ENCODE measurements at regions not wholly inside any gene's neighbourhood (a gene's known extent, or its start where the extent isn't known, plus 50 kb on each side); places are given as distances from the start of the nearest gene placed in this dataset.
A peak's percentile ranks its signal among the peaks of the same experiment; 100 is the strongest.

DNA sequence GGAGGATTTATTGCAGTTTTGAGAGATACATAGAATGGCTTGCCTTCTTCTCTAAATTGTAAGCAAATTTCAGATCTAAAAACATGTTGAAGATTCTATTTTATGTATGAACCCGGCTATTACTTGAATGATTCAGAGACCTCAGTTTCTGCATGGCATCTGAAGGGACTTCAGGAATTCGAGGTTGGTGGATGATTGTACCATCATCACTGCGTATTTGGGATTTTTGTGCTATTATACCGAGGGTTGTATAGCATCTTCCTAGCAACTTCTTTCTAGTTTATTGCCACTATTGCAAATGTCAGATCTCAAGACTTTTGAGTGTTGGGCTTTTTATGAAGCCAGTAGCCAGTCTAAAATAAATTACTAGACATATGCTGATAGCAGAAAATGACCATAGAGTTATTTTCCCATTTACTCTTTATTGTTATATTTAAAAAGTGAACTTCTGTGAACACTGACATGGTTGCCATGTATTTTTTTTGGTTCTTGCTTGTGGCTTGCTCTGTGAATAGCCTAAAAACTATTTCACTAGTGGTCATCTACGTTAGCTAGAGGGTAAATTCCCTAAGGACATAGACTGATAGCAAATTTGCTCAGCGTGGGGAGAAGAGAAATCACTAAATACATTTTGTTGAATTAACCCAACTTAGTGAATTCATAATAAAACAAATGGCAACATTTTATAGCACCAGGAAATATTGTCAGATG, 70.6 kb upstream of the KLF12 start:
- no peak for TF ChIP-seq JUND (IDR thresholded peaks at IDR 0.05)
- TF ChIP-seq EZH2phosphoT487 (IDR thresholded peaks at IDR 0.05; ENCODE audit: borderline replicate concordance, low read depth), result no peak
- Histone ChIP-seq H3K9me3 (no peaks in the 10 kb centered on the region), H3K4me3 (ENCODE audit: low read depth in 2 of 2, low read length in 1 of 2) (no peak overlapping the region), H3K27ac (ENCODE audit: low read depth in 2 of 2, low read length in 1 of 2) (peak overlapping the region in 1 of 2 experiments; percentile 6; a peak in 1 of 4 replicates), H3K36me3 (replicated peaks in 1 of 2; ENCODE audit: control insufficient read depth in 1 of 2, insufficient read depth in 2 of 2, low read length in 1 of 2) (no peaks in the 10 kb centered on the region), H3K4me1 (ENCODE audit: control insufficient read depth in 1 of 2, insufficient read depth in 2 of 2, low read depth in 1 of 2, low read length in 1 of 2) (peaks cover 3 to 19% of the 10 kb centered on the region in 2 experiments; a peak in 3 of 4 replicates), H3K27me3 (ENCODE audit: insufficient read depth) (no peaks in the 10 kb centered on the region), H3K9me2 (no peaks in the 10 kb centered on the region), H3F3A (replicated peaks; ENCODE audit: insufficient read depth) (peaks cover 14% of the 10 kb centered on the region), H4K20me1 (ENCODE audit: insufficient read depth) (no peaks in the 10 kb centered on the region), H2AFZ (ENCODE audit: low read depth) (no peak overlapping the region), H3K9ac (no peak overlapping the region), H3K79me2 (ENCODE audit: insufficient read depth) (no peaks in the 10 kb centered on the region), H3K4me2 (no peak overlapping the region)
- ChIA-PET POLR2A (no interaction called here), CTCF (no interaction called here)
- WGBS (ENCODE audit: low lambda C conversion rate), result 72% methylated on average over 6 of the region's 6 CpGs
- DNase-seq, result no peak

DNA sequence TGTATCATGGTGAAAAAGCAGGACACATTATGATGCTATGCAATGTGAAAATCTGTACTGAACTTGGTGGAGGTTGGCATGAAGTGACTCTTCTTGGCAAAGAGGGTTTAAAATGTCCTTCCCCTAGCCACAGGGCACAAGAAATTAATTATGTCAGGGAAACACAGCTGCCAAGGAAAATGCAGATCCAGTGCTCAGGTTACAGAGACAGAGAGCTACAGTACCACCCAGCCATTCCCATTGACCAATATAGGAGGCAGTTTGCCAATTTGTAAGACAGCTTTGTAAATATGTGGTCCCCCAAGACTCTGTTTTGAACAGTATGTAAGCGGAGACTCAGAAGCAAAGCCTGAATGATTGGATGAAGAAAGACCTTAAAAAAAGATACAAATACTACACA, 69.4 kb upstream of the KLF12 start:
- Histone ChIP-seq H3K27me3 (ENCODE audit: insufficient read depth) (no peaks in the 10 kb centered on the region), H3K4me1 (ENCODE audit: control insufficient read depth in 1 of 2, insufficient read depth in 2 of 2, low read depth in 1 of 2, low read length in 1 of 2) (peaks cover 3 to 21% of the 10 kb centered on the region in 2 experiments), H3K9ac (no peak overlapping the region), H3K36me3 (replicated peaks in 1 of 2; ENCODE audit: control insufficient read depth in 1 of 2, insufficient read depth in 2 of 2, low read length in 1 of 2) (no peaks in the 10 kb centered on the region), H3K79me2 (ENCODE audit: insufficient read depth) (no peaks in the 10 kb centered on the region), H3K9me2 (no peaks in the 10 kb centered on the region), H3F3A (replicated peaks; ENCODE audit: insufficient read depth) (peaks cover 14% of the 10 kb centered on the region), H3K9me3 (no peaks in the 10 kb centered on the region), H3K4me3 (ENCODE audit: low read depth in 2 of 2, low read length in 1 of 2) (no peak overlapping the region), H2AFZ (ENCODE audit: low read depth) (no peak overlapping the region), H4K20me1 (ENCODE audit: insufficient read depth) (no peaks in the 10 kb centered on the region), H3K27ac (ENCODE audit: low read depth in 2 of 2, low read length in 1 of 2) (no peak overlapping the region), H3K4me2 (no peak overlapping the region)
- ChIA-PET CTCF (interaction anchor here (1.6 kb wide), 1 partner anchor 17 kb away, joined by 4 read pairs; no protein-coding TSS in a partner anchor), POLR2A (no interaction called here)
- WGBS (ENCODE audit: low lambda C conversion rate), result 100% methylated on average over 1 of the region's 1 CpG
- TF ChIP-seq TCF12 (IDR thresholded peaks at IDR 0.05), result peak; percentile 56; the same call in 1 of the 2 replicates
- TF ChIP-seq ELF1 (IDR thresholded peaks at IDR 0.05), result no peak
- no peak for TF ChIP-seq JUND (IDR thresholded peaks at IDR 0.05)
- TF ChIP-seq FOSL2 (IDR thresholded peaks at IDR 0.05; ENCODE audit: borderline replicate concordance, low read depth), result no peak
- no peak for TF ChIP-seq YY1 (IDR thresholded peaks at IDR 0.05; ENCODE audit: low read depth)
- TF ChIP-seq, protein P1, sequence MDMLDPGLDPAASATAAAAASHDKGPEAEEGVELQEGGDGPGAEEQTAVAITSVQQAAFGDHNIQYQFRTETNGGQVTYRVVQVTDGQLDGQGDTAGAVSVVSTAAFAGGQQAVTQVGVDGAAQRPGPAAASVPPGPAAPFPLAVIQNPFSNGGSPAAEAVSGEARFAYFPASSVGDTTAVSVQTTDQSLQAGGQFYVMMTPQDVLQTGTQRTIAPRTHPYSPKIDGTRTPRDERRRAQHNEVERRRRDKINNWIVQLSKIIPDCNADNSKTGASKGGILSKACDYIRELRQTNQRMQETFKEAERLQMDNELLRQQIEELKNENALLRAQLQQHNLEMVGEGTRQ (IDR thresholded peaks at IDR 0.05; ENCODE audit: borderline replicate concordance, low read depth, low read length), result no peak
- TF ChIP-seq EZH2phosphoT487 (IDR thresholded peaks at IDR 0.05; ENCODE audit: borderline replicate concordance, low read depth), result no peak
- TF ChIP-seq NRF1 (IDR thresholded peaks at IDR 0.05; ENCODE audit: low read depth, low read length), result no peak
- no peak for TF ChIP-seq GABPA (IDR thresholded peaks at IDR 0.05; ENCODE audit: low read depth)
- TF ChIP-seq, protein P2, sequence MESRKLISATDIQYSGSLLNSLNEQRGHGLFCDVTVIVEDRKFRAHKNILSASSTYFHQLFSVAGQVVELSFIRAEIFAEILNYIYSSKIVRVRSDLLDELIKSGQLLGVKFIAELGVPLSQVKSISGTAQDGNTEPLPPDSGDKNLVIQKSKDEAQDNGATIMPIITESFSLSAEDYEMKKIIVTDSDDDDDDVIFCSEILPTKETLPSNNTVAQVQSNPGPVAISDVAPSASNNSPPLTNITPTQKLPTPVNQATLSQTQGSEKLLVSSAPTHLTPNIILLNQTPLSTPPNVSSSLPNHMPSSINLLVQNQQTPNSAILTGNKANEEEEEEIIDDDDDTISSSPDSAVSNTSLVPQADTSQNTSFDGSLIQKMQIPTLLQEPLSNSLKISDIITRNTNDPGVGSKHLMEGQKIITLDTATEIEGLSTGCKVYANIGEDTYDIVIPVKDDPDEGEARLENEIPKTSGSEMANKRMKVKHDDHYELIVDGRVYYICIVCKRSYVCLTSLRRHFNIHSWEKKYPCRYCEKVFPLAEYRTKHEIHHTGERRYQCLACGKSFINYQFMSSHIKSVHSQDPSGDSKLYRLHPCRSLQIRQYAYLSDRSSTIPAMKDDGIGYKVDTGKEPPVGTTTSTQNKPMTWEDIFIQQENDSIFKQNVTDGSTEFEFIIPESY (IDR thresholded peaks at IDR 0.05; ENCODE audit: borderline replicate concordance, low read depth), result no peak
- no peak for TF ChIP-seq EP300 (IDR thresholded peaks at IDR 0.05; ENCODE audit: borderline replicate concordance in 1 of 2, low read depth in 1 of 2, low read length in 1 of 2)
- TF ChIP-seq, protein P3, sequence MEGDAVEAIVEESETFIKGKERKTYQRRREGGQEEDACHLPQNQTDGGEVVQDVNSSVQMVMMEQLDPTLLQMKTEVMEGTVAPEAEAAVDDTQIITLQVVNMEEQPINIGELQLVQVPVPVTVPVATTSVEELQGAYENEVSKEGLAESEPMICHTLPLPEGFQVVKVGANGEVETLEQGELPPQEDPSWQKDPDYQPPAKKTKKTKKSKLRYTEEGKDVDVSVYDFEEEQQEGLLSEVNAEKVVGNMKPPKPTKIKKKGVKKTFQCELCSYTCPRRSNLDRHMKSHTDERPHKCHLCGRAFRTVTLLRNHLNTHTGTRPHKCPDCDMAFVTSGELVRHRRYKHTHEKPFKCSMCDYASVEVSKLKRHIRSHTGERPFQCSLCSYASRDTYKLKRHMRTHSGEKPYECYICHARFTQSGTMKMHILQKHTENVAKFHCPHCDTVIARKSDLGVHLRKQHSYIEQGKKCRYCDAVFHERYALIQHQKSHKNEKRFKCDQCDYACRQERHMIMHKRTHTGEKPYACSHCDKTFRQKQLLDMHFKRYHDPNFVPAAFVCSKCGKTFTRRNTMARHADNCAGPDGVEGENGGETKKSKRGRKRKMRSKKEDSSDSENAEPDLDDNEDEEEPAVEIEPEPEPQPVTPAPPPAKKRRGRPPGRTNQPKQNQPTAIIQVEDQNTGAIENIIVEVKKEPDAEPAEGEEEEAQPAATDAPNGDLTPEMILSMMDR (IDR thresholded peaks at IDR 0.05), result no peak
- no peak for TF ChIP-seq FOXJ3 (CRISPR knock-in tag; IDR thresholded peaks at IDR 0.05)
- TF ChIP-seq SMC3 (IDR thresholded peaks at IDR 0.05; ENCODE audit: low read depth, low read length), result no peak
- TF ChIP-seq NFIC (IDR thresholded peaks at IDR 0.05; ENCODE audit: borderline replicate concordance), result peak; percentile 52; the same call in 1 of the 2 replicates
- TF ChIP-seq POLR2AphosphoS5 (IDR thresholded peaks at IDR 0.05; ENCODE audit: low read depth, low read length), result no peak
- TF ChIP-seq, protein P4, sequence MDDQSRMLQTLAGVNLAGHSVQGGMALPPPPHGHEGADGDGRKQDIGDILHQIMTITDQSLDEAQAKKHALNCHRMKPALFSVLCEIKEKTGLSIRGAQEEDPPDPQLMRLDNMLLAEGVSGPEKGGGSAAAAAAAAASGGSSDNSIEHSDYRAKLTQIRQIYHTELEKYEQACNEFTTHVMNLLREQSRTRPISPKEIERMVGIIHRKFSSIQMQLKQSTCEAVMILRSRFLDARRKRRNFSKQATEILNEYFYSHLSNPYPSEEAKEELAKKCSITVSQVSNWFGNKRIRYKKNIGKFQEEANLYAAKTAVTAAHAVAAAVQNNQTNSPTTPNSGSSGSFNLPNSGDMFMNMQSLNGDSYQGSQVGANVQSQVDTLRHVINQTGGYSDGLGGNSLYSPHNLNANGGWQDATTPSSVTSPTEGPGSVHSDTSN (IDR thresholded peaks at IDR 0.05), result peak; percentile 53; the same call in 1 of the 2 replicates
- no peak for DNase-seq
